ENCODE measurements at regions not wholly inside any gene's neighbourhood (a gene's known extent, or its start where the extent isn't known, plus 50 kb on each side); places are given as distances from the start of the nearest gene placed in this dataset.

DNA sequence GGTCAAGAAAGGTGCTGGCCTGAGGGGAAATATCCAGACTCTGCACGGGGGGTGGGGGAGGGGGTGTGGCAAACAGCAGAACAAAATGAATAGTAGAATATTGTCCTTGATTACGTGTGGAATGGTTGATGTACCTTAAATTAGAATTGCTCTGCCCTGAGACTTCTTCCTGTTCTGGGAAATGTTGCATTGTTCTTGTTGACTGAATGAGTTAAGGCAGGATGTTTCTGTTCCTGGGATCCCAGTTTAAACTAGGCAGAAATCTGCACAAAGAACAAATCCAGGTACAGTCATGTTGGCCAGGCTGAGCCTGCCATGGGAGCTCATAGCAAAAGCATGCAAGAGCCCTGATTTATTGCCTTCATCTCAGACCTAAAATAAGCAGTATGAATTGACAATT, 558.7 kb upstream of the VSTM2A start:
- TF ChIP-seq EP300 (IDR thresholded peaks at IDR 0.05): no peak
- TF ChIP-seq TFCP2L1 (CRISPR knock-in tag; IDR thresholded peaks at IDR 0.05): no peak
- TF ChIP-seq, protein P1, sequence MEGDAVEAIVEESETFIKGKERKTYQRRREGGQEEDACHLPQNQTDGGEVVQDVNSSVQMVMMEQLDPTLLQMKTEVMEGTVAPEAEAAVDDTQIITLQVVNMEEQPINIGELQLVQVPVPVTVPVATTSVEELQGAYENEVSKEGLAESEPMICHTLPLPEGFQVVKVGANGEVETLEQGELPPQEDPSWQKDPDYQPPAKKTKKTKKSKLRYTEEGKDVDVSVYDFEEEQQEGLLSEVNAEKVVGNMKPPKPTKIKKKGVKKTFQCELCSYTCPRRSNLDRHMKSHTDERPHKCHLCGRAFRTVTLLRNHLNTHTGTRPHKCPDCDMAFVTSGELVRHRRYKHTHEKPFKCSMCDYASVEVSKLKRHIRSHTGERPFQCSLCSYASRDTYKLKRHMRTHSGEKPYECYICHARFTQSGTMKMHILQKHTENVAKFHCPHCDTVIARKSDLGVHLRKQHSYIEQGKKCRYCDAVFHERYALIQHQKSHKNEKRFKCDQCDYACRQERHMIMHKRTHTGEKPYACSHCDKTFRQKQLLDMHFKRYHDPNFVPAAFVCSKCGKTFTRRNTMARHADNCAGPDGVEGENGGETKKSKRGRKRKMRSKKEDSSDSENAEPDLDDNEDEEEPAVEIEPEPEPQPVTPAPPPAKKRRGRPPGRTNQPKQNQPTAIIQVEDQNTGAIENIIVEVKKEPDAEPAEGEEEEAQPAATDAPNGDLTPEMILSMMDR (IDR thresholded peaks at IDR 0.05): no peak
- TF ChIP-seq NR3C1 (IDR thresholded peaks at IDR 0.05): no peak
- no peak for TF ChIP-seq HOXA7 (CRISPR knock-in tag; IDR thresholded peaks at IDR 0.05)
- TF ChIP-seq JUNB (IDR thresholded peaks at IDR 0.05): no peak
